ENCODE measurements at regions not wholly inside any gene's neighbourhood (a gene's known extent, or its start where the extent isn't known, plus 50 kb on each side); places are given as distances from the start of the nearest gene placed in this dataset.

- TF ChIP-seq POLR2AphosphoS5 (IDR thresholded peaks at IDR 0.05) (no peak), CTCF (IDR thresholded peaks at IDR 0.05) (no peak), POLR2A (IDR thresholded peaks at IDR 0.05) (no peak), EP300 (IDR thresholded peaks at IDR 0.05) (no peak)
Measured at GRCh38 chr22:48784701-48785503, 1042.8 kb downstream of the BRD1 start.
